HG02973 (cell line): ENCODE measurements at regions not wholly inside any gene's neighbourhood (a gene's known extent, or its start where the extent isn't known, plus 50 kb on each side); places are given as distances from the start of the nearest gene placed in this dataset.
"Not testable (repeated sequence)": the region's sequence is repeated elsewhere in the genome, so short reads cannot be mapped to it uniquely, and the experiment has no call there.

ENCODE experiments used
- ATAC-seq: cut with Tn5 transposase; IDR thresholded peaks from one replicate; pipeline ENCODE4 v1.9.1; 2021; ENCODE audit warnings: moderate library complexity; ENCODE audit not compliant: unreplicated experiment

DNA sequence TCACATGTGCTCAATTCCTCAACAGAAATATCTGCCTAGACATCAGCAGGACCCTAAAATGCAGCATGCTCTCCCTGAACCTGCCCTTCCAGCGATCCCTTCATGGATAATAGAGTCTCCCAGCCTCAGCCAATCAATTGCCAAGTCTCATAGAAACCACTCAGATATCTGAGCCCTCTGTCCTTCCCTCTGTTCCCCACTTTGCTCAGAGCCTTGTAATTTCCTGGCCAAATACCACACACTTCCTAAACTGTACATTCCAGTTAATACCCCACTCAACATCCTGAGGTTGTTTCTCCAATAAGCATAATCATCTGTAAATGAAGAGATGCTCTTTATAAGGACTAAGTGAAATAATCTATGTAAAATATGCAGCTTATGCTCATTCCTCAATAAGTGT lies 59.3 kb upstream of the PTGFRN start:
- no peak for ATAC-seq

- ATAC-seq, result not testable (repeated sequence)
Observed at GRCh38 chr1:116851189-116851588, 58.5 kb upstream of the PTGFRN start.

GRCh38 chr1:116851846-116852245 lies 57.9 kb upstream of the PTGFRN start:
- ATAC-seq, result no peak

- ATAC-seq, result no peak
Observed at GRCh38 chr1:116852367-116852766, 57.3 kb upstream of the PTGFRN start.

GRCh38 chr1:116852910-116853309 lies 56.8 kb upstream of the PTGFRN start:
- no peak for ATAC-seq

DNA sequence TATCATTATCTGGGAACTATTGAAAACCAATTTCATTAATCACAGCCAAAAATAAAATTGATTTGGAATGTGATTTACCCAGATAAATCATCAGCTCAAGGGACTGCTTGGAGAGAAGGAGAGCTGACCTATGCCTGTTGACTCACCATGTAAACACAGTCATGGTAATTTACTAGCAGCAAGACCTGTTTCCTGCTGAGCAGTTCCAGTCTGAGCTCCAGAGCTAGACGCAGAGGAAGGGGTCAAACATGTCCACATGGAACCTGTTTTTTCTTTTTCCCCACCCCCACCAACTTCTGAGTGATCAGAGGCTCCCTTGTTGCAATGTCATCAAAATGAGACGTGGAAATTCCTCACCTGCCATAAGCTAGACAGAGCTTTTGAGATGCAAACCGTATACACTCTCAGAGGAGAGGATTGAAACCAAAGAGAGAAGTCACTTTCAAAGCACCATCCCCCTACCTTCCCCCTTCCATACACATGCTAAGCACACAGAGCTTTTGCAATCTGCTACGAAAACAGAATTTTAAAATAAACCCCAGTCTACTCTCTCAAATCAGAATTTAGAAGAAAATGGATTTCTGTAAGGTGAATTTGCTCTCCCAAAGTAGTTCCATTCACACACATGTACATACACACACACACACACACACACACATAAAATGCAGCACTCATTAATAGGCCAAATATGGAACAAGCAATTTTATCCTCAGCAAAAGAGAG lies 55.9 kb upstream of the PTGFRN start:
- ATAC-seq, result no peak

- ATAC-seq, result no peak
Observed at GRCh38 chr1:116854403-116854690, 55.4 kb upstream of the PTGFRN start.

DNA sequence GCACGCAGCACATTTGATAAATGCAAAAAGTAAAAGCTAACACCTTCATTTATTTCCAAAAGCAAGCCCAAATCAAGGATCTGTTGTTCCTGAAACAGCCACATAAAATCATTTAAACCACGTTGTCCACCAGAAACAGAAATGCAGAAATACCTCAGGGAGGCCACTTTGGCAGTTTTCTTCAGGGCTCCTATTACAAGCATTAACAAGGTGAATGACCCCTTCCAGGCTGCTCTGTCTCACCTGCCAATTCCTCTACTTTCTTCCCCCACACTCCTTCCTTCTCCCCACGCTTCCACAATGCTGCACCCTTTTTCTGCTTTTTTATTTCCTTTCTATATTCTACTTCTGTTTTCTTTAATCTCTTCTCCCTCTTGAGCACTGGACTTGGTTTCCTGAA lies 55.0 kb upstream of the PTGFRN start:
- no peak for ATAC-seq

DNA sequence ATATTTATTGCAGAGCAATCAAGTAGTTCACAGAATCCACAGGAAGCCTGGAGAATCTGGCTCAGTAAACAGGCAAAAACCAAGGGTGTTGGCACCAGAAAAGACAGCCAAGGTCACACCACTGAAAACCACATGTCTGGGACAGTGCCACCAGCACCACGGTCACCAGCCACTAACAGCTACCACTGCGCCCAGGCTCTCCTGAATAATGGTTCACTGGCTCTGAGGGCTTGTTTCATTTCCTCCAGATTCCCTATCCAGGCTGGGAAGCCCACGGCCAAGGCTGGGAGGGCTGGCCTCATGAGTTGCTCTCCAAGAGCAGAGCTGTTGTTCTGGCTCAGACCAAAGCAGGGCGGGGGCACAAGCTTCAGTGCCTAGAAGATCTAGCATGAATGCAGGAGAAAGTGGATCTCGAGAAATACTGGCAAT lies 54.5 kb upstream of the PTGFRN start:
- ATAC-seq, result no peak

DNA sequence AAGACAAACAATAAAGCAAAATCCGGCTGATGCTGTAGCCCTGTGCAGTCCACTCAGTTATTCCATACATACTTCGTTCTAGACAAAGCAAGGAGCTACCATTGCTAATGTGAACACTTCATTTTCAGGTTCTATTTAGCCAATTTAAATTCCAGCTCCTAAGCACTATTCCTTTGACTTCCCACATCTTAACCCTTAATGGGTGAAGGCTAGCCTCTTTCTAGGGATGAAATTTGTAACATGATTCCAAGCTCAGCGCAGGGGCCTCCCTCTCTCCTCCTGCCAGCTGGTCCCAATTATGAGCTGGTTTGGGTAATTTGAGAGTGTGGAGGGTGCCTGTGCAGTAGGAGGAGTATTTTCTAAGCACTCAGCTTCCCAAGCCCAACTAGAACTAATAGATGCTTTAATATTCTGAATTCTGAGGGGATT lies 53.9 kb upstream of the PTGFRN start:
- no peak for ATAC-seq

GRCh38 chr1:116856312-116856711 lies 53.4 kb upstream of the PTGFRN start:
- ATAC-seq, result no peak

DNA sequence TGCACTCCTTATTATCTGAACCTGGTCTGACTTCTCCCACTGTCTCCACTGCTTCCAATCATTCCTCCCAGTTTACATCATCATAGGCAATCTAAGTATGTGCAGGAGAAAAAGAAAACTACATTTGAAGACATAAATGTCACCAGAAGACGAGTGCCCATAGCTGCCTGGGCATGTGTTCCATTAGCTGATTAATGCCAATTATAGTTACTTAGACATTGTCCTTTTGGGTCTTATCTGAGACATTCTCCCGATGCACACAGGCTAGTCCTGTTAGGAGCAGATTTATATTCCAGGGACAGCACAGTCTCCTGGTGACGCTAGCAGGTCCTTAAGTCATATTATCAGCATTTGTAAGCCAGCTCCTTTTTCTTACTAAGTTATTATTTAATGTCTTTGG lies 52.6 kb upstream of the PTGFRN start:
- ATAC-seq, result no peak
